GM21786 (cell line): ENCODE measurements at regions not wholly inside any gene's neighbourhood (a gene's known extent, or its start where the extent isn't known, plus 50 kb on each side); places are given as distances from the start of the nearest gene placed in this dataset.

ENCODE experiments used
- ATAC-seq: cut with Tn5 transposase; IDR thresholded peaks from one replicate; pipeline ENCODE4 v1.9.1; 2021; ENCODE audit not compliant: unreplicated experiment

GRCh38 chr10:29761916-29762315 lies 127.1 kb upstream of the SVIL start:
- ATAC-seq: no peak

DNA sequence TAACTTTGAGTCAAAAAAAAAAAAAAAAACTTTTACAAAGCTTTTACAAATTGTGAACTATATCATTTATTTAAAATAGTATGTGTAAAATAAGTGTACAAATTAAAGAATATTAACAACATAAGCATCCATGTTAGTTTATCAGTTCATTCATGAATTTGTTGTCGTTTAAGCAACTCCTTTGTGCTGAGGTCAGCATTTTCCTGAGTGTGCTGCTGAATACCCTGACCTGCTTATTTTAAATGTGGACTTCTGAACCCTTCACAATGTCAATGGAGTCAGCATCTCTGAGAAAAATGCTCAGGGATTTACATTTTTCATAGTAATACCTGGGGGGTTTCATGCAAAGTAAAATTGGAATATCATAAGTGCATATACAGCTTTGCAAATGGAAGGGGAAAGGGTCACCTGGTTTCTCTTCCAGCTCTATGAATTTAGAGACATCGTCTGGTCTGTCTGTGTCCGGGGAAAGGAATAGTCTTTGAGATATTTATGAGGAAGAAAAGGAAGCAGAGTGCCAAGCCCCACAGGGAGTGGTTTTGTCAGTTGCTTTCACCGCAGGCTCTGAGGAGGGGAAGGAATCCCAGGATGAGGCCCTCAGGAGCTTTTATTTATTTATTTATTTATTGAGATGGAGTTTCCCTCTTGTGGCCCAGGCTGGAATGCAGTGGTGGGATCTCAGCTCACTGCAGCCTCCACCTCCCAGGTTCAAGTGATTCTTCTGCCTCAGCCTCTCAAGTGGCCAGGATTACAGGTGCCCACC lies 125.5 kb upstream of the SVIL start:
- no peak for ATAC-seq

GRCh38 chr10:29757551-29758297 lies 123.0 kb upstream of the SVIL start:
- ATAC-seq: no peak

- no peak for ATAC-seq
Measured at GRCh38 chr10:29756451-29756850, 121.7 kb upstream of the SVIL start.

DNA sequence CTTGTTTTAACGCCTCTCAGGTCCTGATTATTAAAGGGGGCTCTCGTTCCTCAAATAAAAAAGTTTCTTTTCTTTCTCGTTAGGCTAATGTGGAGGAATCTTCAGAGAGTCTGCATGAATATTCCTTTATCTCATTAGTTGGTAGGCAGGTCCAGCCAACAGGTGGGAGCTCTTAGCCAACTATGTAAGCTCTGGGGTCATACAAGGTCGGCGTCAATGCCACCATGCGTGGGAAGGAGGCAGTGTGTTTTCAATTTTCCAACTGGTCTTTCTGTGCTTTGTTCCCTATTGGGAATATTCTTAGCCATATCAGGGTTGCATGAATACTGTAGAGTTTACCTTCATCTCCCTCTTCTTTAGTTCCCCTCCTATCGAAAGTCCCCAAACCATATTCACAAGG lies 118.5 kb upstream of the SVIL start:
- no peak for ATAC-seq

DNA sequence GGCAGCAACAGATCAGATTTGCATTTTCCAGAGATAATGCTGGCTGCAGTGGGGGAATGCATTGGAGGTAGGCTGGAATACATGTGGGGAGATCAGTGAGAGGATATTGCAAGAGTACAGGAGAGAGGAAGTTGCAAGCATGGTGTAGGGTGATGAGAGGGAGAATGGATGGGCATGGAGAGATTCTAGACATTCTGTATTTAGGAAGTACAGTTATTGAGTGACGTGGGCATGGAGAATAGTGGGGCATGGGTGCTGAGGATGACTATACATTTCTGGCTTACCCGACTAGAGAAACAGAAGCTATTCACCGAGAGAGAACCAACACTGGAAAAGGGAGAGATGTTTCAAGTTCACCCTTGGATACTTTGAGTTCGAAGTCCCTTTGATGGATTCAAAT lies 116.9 kb upstream of the SVIL start:
- ATAC-seq: no peak

DNA sequence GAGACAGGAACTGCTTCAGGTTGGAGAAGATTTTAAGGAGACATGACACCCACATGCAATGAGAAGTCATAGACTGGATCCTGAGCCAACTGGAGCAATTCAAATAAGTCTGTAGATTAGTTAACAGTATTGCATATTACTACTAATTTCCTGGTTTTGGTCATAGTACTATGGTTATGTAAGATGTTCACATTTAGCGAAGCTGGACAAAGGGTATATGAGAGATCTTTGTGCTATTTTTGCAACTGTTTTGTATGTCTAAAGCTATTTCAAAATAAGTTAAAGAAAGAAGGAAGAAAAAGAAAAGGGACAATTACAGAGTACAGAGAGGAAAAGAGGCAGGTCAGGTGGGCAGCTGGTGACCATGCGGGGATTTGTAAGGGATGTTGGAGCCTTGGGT lies 116.5 kb upstream of the SVIL start:
- ATAC-seq: no peak

DNA sequence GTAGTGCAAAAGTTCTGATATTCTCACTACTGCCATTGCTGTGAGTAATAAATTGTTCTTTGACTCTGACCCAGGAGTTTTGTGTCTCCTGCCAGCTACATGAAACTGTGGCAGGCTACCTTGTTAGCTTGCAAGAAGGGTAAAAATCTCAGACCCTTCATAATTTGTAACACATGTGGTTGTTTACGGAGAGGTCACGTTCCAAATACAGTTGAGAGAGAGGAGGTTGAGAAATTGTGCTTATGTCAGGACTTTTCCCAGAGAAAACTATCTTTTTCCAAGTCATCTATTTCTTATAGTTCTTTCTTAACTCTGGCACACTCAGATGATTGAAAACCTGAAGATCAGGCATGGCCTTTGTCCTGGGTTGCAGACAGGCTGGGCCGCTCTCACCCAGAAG lies 114.4 kb upstream of the SVIL start:
- no peak for ATAC-seq

DNA sequence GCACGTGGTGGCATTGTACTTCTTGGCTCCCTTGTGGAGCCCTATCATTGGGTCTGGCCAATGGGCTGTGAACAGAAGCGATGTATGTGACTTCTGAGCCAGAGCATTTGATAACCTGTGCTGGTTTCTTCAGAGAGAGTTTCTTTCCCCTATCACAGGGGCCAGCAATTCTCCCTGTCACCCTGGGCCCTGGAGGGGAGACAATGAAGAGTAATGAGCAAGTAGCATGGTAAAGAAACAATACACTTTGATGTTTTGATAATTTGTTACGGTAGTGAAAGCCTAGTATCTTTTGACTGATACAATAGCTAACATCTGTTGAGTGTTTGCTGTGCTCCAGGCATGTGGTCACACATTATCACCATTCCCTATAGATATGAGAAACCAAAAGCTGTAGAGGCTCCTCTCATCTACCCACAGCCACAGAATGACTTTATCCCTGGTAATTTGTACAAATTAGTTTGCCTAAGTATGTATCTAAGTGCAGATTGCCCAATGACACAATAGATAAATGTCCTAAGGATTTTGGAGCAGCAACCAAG lies 113.4 kb upstream of the SVIL start:
- ATAC-seq: no peak

DNA sequence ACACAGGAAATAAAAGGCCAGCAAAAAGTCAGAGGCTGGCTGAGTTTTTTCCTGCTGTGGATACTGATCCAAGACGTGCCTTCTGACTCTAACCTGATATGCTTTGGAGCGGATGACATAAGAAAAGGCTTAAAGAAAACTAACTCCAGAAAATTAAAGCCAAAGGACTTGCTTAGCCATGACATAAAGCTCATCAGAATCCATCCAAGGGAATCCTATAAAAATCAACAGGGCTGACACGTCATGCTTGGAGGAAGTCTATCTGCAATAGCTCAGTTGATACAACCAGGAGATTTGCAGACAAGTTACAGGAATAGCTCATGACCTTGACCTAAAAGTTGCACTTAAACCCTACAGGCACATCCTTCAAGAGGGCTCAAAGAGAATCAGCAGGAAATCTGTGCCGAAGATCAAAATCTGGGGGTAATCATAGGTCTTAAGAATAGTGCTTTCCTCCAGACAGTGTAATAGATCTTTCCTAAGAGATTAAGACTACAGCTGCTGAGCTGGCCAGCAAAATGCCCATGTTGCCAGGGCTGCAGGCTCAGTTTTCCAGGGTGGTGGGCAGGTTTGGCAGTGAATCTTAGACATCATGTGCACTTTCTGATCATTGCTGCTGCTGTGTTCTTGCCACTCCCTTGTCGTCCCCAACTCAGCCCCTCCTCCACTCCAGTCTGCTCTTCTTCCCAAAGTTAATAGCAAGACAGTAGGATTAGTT lies 111.5 kb upstream of the SVIL start:
- no peak for ATAC-seq

DNA sequence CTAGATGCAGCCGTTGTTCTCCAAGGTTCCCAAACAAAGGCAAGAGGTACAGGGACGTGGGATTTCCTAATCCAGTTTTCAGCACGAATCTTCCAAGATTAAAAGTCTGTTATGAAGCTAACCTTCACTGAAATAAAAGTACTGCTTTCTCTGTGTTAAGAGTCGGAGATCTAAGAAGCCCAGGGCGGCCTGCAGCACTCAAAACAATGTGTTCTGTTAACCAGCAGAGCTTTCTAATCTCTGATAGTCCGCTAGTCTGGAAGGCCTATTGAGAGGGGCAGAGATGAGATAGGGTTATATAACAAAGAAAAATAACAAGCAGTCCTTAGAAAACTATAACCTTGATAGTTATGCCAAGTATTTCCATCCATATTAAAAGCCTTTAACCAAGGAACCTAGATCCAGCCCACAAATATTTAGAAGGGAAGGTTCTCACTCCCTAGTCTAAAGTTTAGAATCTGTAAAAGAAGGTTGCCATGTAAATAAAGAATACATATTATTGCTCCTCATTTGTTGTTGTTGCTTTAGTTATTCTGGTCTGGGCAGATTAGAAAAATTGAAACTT lies 106.3 kb upstream of the SVIL start:
- ATAC-seq: no peak

DNA sequence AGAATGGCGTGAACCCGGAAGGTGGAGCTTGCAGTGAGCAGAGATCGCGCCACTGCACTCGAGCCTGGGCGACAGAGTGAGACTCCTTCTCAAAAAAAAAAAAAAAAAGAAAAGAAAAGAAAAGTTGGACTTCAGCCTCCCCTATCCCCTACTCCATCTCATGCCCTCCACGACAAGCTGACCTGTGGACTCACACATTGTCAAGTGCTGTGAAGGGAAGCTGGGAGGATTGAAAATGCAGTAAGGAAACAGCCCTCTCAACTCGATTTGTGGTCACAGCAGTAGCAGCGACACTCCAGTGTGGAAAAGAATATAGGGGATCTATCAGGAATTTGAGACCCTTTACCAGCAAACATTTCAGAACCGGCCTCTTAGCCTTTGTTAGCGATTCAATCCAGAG lies 103.6 kb upstream of the SVIL start:
- no peak for ATAC-seq

DNA sequence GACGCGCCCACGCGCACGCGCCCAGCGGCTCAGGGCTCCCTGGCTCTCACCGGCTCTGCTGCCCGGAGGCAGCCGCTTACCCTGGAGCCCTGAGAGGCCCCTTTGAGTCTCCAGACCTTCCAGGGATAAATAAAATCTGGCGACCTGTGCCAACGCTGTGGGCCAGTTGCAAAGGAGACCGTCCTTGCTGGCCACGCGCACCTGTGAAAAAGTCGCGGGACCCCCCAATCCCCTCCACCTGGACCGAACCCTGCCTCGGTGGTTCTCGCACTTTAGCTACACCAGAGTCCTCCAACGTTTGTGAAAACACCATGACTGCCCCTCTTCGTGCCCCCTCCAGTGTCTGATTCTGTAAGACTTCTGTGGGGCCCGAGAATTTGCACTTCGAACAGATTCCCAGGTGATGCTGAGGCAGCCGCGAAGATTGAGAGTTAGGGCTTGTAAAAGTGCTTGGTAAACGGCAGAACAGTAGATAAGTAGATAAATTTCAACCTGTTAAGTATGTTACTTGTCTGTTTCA lies 102.4 kb upstream of the SVIL start:
- ATAC-seq: no peak

DNA sequence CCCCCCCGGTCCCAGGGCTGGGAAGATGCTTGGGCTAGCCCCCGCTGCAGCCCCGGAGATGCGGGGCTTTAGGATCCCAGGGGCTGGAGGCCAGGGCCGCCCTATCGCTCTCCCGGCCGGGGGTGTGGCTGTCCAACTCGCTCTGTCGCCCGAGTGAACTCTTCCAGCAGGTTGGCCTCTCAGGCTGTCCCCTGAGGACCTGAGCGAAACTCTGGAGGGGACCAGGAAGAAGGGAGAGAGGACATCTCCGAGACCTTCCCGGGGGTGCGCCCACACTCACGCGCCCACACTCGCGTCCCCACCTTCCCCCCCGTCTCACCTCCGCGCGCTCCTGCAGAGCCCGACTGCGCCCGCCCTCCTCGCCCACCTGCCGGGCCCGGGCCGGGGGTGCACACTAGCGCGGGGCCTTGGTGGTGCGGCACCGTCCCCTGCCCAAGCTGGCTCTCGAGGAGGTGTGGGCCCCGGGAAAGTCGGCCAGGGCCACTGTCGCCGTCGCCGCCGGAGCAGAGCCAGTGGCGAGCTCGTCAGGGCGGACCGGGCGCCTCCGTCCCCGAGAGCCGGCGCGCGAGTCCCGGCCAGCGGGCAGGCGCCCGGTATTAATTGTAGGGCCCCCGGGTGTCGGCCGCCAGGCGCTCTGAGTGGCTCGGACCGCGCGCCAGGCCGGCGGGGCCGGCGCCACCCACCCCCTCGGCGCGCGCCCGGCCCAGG lies 101.7 kb upstream of the SVIL start:
- ATAC-seq: no peak

DNA sequence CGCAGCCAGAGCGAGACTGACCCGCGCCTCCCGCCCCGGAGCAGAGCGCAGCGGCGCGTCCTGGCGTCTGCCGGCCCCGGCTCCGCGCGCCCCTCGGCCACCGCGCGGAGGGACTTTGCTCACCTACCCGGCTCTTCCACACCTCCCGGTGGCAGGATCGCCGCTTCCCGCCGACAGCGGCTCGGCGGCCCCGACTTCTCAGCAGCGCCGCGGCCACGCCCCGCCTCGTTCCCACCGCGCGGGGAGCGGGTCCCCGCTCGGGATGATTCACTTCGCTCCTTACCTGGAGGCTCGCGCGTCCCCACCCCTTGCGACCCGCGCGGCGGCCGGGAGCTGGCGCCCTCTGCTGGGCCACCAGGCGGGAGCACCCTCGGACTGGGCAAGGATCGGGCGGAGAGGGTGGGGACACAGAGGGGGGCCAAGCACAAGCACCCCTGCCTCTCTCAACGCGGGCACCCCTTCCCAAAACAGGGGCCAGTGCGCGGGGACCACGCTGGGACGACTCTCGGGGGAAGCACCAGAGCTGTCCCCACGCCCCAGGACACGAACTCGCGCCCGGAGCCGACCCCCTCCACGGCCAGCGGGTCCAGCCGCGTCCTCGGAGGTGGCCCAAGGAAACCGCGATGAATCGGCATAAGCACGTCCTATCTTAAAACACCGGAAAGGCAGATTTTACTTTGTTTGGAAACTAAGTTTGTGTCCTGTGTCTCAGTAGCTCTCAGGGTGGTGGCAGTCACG lies 101.0 kb upstream of the SVIL start:
- ATAC-seq: peak; percentile 83

DNA sequence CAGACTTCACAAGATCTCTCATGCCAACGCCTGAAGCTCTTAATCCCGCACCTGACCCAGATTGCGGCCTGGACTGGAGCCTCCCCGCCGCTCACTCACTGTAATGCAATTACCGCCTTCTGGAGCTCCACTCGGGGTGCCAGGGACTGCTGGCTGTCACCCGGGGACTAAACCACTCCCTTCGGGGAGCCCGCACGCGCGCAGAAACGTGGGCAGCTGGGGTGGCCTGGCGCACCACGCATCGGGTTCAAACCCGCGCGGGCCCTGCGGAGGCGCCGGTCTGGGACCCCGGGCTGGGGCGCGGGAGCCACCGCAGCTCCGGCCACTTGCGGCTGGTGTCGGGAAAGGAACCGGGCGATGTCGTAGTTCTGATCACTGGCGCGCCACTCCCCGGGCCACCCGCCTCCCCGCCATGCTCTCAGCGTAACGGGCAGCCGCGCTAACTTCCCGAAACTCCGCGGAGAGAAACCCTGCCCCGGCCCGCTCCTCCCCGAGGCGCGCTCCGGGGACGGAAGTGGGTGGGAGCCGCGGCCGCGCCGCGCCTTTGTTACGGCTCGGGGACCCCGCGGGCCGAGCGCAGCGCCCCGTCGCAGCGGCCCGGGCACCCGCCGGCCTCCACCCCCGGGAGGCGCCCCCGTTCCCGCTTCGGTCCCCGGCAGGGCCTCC lies 100.3 kb upstream of the SVIL start:
- peak; percentile 45 for ATAC-seq

GRCh38 chr10:29734640-29734961 lies 99.8 kb upstream of the SVIL start:
- no peak for ATAC-seq

DNA sequence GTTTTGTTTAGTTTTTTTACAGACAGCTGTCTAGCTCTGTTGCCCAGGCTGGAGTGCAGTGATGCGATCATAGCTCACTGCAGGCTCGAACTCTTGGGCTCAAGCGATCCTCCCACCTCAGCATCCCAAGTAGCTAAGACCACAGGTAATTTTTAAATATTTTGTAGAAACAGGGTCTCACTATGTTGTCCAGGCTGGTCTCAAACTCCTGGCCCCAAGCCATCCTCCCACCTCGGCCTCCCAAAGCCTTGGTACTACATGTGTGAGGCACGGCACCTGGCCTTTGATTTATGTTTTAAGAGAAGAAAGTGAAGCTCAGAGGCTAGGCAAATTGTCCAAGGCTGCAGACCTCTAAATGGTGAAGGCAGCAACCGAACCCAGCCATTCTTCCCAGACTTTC lies 98.6 kb upstream of the SVIL start:
- no peak for ATAC-seq

DNA sequence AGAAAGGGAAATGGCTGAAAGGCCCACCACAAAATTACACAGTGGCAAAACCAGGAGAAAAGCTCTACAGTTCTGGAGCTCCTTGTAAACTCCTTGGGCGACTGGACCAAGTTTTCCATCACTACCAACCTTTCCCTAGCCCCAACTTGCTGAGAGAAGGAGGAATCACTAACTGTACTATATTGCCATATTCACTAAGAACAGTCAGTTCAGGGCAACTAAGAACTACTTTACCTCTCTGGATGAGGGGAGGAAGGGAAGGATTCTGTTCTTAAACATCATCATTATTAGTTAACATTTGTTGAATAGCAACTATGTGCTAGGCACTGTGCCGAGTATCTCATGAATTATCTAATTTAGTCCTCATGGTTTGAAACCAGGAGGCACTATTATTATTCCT lies 98.1 kb upstream of the SVIL start:
- ATAC-seq: no peak

DNA sequence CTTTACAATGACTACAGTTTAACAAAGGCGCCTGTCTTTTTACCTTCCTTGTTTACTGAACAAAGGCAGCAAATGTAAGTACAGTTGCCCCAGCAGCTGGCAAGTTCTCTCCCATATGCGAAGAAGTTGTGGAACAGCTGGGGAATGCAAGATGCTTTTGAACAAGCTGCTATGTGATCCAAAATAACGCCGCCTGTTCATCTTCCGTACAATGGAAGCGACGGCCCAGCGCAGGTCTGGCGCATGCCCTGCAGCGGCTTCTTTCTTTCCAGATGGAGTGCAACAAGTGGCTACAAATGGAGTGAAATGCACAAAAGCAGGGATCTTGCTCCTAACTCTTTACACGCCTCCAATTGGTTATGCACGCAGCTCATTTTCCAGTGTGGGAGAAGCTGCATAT lies 97.0 kb upstream of the SVIL start:
- no peak for ATAC-seq
